Nephron progenitor cell (in vitro differentiated cells): ENCODE measurements at regions not wholly inside any gene's neighbourhood (a gene's known extent, or its start where the extent isn't known, plus 50 kb on each side); places are given as distances from the start of the nearest gene placed in this dataset.
A peak's percentile ranks its signal among the peaks of the same experiment; 100 is the strongest.

Source experiments
- DNase-seq: peaks from one replicate; pipeline ENCODE4 v3.0.0; 2021
- H3K27ac Mint-ChIP-seq: 2 replicates; pipeline ENCODE4 v1.8.0; 2021; ENCODE audit warnings: mild to moderate bottlenecking, moderate library complexity, mixed read lengths
- H3K27me3 Mint-ChIP-seq: 2 replicates; pipeline ENCODE4 v1.8.0; 2021; ENCODE audit warnings: mild to moderate bottlenecking, low read depth, mixed read lengths; ENCODE audit not compliant: poor library complexity
- H3K36me3 Mint-ChIP-seq: 2 replicates; pipeline ENCODE4 v1.8.0; 2021; ENCODE audit warnings: low read depth, mixed read lengths
- H3K4me1 Mint-ChIP-seq: 2 replicates; pipeline ENCODE4 v1.8.0; 2021; ENCODE audit warnings: mixed read lengths
- H3K4me3 Mint-ChIP-seq: 2 replicates; pipeline ENCODE4 v1.8.0; 2021; ENCODE audit warnings: mild to moderate bottlenecking, moderate library complexity, mixed read lengths
- H3K9me3 Mint-ChIP-seq: 2 replicates; pipeline ENCODE4 v1.8.0; 2021; ENCODE audit warnings: mild to moderate bottlenecking, moderate library complexity, mixed read lengths
- TF ChIP-seq, protein P1 (sequence below): fragments of 200-600 bp; sonication (generic); IDR thresholded peaks from 2 replicates; pipeline ENCODE4 v1.5.0; 2021; ENCODE audit warnings: antibody characterized with exemption

DNA sequence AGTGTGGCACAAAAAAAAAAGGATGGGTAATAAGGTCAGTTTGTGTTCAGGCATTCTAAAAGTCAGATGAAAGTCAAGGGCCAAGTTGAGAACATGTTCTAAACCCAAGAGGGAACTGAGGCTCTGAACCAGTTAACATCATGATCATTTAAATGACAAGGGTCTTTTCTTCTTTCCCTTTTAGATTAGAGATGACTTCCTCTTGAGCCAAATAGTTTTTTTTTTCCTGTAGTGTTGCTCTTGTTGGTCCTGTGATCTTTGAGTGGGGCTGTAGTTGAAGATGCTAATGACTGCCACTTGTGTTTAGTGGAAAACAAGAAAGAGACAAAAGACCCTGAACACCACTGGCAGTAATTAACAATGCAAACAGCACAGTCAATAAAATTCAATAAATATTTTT, 482.7 kb upstream of the SYT4 start:
- no peak for DNase-seq
- Mint-ChIP-seq H3K27me3 (peaks cover 5% of the 10 kb centered on the region), H3K27ac (no peak overlapping the region), H3K9me3 (peaks cover 3% of the 10 kb centered on the region), H3K4me1 (no peaks in the 10 kb centered on the region), H3K4me3 (no peak overlapping the region), H3K36me3 (no peaks in the 10 kb centered on the region)
- TF ChIP-seq, protein P1, sequence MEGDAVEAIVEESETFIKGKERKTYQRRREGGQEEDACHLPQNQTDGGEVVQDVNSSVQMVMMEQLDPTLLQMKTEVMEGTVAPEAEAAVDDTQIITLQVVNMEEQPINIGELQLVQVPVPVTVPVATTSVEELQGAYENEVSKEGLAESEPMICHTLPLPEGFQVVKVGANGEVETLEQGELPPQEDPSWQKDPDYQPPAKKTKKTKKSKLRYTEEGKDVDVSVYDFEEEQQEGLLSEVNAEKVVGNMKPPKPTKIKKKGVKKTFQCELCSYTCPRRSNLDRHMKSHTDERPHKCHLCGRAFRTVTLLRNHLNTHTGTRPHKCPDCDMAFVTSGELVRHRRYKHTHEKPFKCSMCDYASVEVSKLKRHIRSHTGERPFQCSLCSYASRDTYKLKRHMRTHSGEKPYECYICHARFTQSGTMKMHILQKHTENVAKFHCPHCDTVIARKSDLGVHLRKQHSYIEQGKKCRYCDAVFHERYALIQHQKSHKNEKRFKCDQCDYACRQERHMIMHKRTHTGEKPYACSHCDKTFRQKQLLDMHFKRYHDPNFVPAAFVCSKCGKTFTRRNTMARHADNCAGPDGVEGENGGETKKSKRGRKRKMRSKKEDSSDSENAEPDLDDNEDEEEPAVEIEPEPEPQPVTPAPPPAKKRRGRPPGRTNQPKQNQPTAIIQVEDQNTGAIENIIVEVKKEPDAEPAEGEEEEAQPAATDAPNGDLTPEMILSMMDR, result no peak

DNA sequence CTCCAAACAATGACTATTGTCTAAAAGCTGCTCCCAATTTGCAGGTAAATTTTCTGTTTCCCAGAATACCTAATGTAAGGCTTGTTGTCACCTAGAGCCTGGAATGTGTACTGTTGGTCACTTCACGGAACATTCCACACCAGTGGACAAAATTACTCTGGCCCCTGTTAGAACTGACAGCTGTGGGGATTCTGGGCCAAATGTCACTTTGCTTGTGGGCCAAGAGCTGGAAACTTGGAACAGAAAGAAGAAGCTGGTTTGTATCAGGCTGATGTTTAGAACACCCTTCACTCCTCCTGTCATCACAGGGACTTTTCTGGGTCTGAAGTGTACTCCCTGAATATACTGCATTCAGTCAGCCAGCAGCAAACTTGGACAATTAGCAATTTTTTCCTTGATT, 495.6 kb upstream of the SYT4 start:
- Mint-ChIP-seq H3K4me3 (no peak overlapping the region), H3K27ac (no peak overlapping the region), H3K9me3 (peaks cover 17% of the 10 kb centered on the region), H3K27me3 (no peaks in the 10 kb centered on the region), H3K36me3 (no peaks in the 10 kb centered on the region), H3K4me1 (peaks cover 5% of the 10 kb centered on the region)
- DNase-seq, result no peak
- TF ChIP-seq, protein P1, result no peak

DNA sequence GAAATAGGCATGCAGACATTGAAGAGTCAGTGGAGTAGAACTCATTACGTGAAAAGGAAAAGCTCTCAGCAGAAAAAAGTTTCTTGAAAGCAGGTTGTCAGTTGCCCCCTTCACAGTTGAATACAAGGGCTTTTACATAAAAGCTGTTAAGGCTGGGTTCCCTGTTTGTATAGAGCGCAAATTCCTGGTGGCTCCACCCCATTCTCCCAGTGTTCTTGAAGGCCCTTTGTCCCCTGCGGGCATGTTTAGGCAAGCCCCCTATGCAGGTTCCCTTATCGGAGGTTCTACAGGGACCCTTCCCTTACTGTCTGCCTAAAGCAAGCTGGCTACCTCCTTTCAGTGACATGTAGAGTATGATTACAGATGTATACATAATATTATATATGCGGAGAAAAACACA, 497.2 kb upstream of the SYT4 start:
- Mint-ChIP-seq H3K4me3 (no peak overlapping the region), H3K4me1 (peaks cover 5% of the 10 kb centered on the region), H3K27ac (peak overlapping the region; percentile 21), H3K27me3 (no peaks in the 10 kb centered on the region), H3K36me3 (no peaks in the 10 kb centered on the region), H3K9me3 (peaks cover 2% of the 10 kb centered on the region)
- TF ChIP-seq, protein P1, result no peak
- no peak for DNase-seq

DNA sequence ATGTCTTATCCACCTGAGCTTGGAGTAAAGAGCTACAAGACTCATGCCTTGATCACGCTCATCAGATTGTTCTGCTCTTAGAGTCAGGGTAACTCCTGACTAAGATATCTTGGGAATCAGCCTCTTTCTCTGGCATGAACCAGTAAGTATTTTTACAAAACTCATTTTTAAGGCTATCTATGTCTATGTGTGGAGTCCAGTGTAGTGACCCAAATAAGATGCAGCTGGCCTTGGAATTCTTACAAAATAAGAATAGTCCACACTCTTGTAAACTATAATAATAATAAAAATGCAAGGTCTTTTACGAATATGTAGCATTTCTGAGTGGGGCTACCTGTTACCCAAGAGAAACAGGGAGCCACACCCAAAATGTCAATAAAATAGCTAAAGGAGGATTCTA, 498.3 kb upstream of the SYT4 start:
- H3K27ac Mint-ChIP-seq, result no peak overlapping the region
- no peaks in the 10 kb centered on the region for H3K36me3 Mint-ChIP-seq
- no peaks in the 10 kb centered on the region for H3K9me3 Mint-ChIP-seq
- H3K4me3 Mint-ChIP-seq, result no peak overlapping the region
- DNase-seq, result no peak
- no peaks in the 10 kb centered on the region for H3K27me3 Mint-ChIP-seq
- H3K4me1 Mint-ChIP-seq, result peaks cover 5% of the 10 kb centered on the region
- TF ChIP-seq, protein P1, result no peak

DNA sequence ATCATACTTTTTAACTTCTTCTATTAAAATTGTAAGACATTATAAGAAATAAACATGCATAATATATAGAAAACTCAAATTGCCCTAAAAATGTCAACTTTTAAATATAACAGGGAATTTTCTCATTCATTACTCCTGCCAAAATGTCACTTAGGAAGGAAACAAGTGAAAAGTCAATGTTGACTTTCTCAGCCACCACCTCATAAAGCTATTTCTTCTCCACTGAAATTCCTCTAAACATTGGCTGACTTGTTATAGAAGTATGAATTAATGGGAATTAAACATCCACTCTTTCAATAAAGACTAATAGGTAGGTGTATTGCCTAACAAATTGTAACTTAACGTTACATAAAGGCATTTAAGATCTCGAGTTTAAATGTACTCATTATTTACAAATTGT, 499.7 kb upstream of the SYT4 start:
- no peaks in the 10 kb centered on the region for H3K36me3 Mint-ChIP-seq
- H3K27ac Mint-ChIP-seq, result no peak overlapping the region
- peaks cover 5% of the 10 kb centered on the region for H3K4me1 Mint-ChIP-seq
- TF ChIP-seq, protein P1, result no peak
- no peaks in the 10 kb centered on the region for H3K27me3 Mint-ChIP-seq
- H3K9me3 Mint-ChIP-seq, result no peaks in the 10 kb centered on the region
- no peak overlapping the region for H3K4me3 Mint-ChIP-seq
- no peak for DNase-seq

DNA sequence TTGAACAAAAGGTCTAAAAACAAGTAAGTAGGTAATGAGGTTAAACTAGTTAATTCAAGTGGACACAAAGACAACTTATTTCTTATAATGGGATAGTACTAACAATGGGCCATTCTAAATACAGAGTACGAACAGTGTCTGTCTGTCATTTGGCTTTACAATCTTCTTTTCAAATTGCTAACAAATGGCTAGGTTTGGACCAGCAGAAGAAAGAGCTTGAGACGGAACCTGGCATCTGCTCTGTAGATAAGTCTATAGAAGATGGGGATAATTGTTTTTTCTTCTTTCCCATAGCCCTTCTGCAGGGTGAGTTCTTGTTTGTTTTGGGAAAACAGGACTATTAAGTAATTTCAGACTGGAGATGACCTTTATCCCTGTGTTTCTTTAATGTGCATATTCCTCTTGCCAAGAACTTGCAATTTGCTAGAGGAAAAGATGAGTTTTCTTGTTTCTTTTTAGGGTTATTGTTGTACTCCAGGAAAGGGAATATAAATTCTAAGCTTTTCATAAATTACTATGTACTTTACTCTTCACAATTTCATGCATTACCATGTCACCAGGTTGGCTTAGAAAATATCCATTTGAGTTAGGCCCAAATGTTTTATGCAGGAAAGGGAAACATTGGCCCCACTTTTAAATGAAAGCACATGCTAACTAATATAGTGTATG, 500.5 kb upstream of the SYT4 start:
- Mint-ChIP-seq H3K36me3 (no peaks in the 10 kb centered on the region), H3K4me1 (peaks cover 5% of the 10 kb centered on the region), H3K4me3 (no peak overlapping the region), H3K9me3 (no peaks in the 10 kb centered on the region), H3K27ac (no peak overlapping the region), H3K27me3 (no peaks in the 10 kb centered on the region)
- TF ChIP-seq, protein P1, result no peak
- no peak for DNase-seq
